ENCODE measurements at regions not wholly inside any gene's neighbourhood (a gene's known extent, or its start where the extent isn't known, plus 50 kb on each side); places are given as distances from the start of the nearest gene placed in this dataset.

GRCh38 chr2:14396533-14397083 is 235.9 kb upstream of the LRATD1 start:
- DNase-seq, result no peak

- DNase-seq, result no peak
These were observed 233.9 kb upstream of the LRATD1 start for GRCh38 chr2:14398641-14399040.

GRCh38 chr2:14401873-14402272 is 230.6 kb upstream of the LRATD1 start:
- DNase-seq, result no peak

GRCh38 chr2:14408695-14409094 is 223.8 kb upstream of the LRATD1 start:
- DNase-seq, result no peak

- peak; percentile 48 for DNase-seq
These were observed 215.0 kb upstream of the LRATD1 start for GRCh38 chr2:14417551-14417950.

- DNase-seq, result peak; percentile 83
These were observed 214.4 kb upstream of the LRATD1 start for GRCh38 chr2:14418115-14418514.

GRCh38 chr2:14420851-14421250 is 211.7 kb upstream of the LRATD1 start:
- DNase-seq, result peak; percentile 85

- DNase-seq, result peak; percentile 13
These were observed 210.1 kb upstream of the LRATD1 start for GRCh38 chr2:14422426-14422825.

- DNase-seq, result peak; percentile 16
These were observed 209.2 kb upstream of the LRATD1 start for GRCh38 chr2:14423145-14423906.

- no peak for DNase-seq
These were observed 207.8 kb upstream of the LRATD1 start for GRCh38 chr2:14424478-14425390.

GRCh38 chr2:14425869-14426268 is 206.6 kb upstream of the LRATD1 start:
- no peak for DNase-seq

GRCh38 chr2:14428056-14428455 is 204.5 kb upstream of the LRATD1 start:
- peak; percentile 82 for DNase-seq

- DNase-seq, result no peak
These were observed 198.5 kb upstream of the LRATD1 start for GRCh38 chr2:14433946-14434495.

GRCh38 chr2:14445670-14446069 is 186.8 kb upstream of the LRATD1 start:
- no peak for DNase-seq

GRCh38 chr2:14448340-14448739 is 184.2 kb upstream of the LRATD1 start:
- DNase-seq, result no peak

GRCh38 chr2:14451312-14451711 is 181.2 kb upstream of the LRATD1 start:
- no peak for DNase-seq

- no peak for DNase-seq
These were observed 178.3 kb upstream of the LRATD1 start for GRCh38 chr2:14454202-14454601.

- no peak for DNase-seq
These were observed 172.7 kb upstream of the LRATD1 start for GRCh38 chr2:14459786-14460325.

GRCh38 chr2:14475994-14476393 is 156.5 kb upstream of the LRATD1 start:
- DNase-seq, result no peak

- no peak for DNase-seq
These were observed 153.0 kb upstream of the LRATD1 start for GRCh38 chr2:14479486-14479885.

GRCh38 chr2:14480120-14480519 is 152.4 kb upstream of the LRATD1 start:
- DNase-seq, result no peak

- no peak for DNase-seq
These were observed 151.6 kb upstream of the LRATD1 start for GRCh38 chr2:14480906-14481305.

- DNase-seq, result peak; percentile 94
These were observed 139.5 kb upstream of the LRATD1 start for GRCh38 chr2:14492920-14493503.
